CD4-positive, alpha-beta T cell treated with Interleukin-2 at 100 ng/mL for 4 hours (primary cell): ENCODE measurements at regions not wholly inside any gene's neighbourhood (a gene's known extent, or its start where the extent isn't known, plus 50 kb on each side); places are given as distances from the start of the nearest gene placed in this dataset.

Experiments used
- DNase-seq: peaks from one replicate; pipeline ENCODE4 v3.0.0-alpha.2; 2020; ENCODE audit warnings: low spot score

- DNase-seq: no peak
These were observed 126.8 kb upstream of the MED13L start for GRCh38 chr12:116404247-116404646.

GRCh38 chr12:116404913-116405611, 127.6 kb upstream of the MED13L start:
- DNase-seq: no peak

GRCh38 chr12:116406529-116406928, 129.0 kb upstream of the MED13L start:
- DNase-seq: no peak

DNA sequence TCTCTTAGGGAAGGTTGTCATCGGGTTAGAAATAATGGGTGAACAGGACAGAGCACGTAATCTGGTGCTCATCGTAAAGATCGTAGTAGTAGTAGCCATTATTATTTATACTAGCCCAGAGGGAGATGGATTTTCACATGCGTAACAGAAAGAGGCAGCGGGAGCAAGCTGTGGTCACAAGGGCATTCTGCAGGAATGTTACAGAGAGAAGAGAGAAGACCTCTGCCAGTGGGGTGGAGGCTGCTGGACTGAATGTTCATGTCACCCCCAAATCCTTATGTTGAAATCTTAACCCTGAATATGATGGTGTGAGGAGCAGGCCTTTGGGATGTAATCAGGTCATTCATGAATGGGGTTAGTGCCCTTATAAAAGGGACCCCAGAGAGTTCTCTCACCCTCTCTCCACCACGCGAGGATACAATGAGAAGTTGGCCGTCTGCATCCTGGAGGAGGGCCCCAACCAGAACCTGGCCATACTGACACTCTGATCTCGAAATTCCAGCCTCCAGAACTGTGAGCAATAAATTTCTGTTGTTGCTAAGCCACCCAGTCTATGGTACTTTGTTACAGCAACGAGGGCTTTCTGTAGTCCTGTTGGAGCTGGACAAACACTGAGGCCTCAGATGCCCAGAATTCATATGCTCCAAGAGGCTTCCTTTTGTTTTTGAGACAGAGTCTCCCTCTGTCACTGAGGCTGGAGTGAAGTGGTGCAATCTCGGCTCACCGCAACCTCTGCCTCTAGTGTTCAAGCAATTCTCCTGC, 131.2 kb upstream of the MED13L start:
- no peak for DNase-seq

DNA sequence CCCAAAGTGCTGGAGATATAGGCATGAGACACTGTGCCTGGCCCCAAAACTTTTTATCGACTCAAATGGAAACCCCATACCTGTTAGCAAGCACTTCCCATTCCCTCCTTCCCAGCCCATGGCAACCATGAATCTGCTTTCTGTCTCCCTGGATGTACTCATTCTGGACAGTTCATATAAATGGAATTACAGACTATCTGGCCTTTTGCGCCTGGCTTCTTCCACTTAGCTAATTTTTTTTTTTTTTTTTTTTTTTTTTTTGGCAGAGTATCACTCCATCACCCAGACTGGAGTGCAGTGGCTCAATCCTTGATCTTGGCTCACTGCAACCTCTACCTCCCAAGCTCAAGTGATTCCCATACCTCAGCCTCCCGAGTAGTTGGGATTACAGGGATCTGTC, 134.5 kb upstream of the MED13L start:
- DNase-seq: no peak

- DNase-seq: no peak
These were observed 137.4 kb upstream of the MED13L start for GRCh38 chr12:116414891-116415290.

DNA sequence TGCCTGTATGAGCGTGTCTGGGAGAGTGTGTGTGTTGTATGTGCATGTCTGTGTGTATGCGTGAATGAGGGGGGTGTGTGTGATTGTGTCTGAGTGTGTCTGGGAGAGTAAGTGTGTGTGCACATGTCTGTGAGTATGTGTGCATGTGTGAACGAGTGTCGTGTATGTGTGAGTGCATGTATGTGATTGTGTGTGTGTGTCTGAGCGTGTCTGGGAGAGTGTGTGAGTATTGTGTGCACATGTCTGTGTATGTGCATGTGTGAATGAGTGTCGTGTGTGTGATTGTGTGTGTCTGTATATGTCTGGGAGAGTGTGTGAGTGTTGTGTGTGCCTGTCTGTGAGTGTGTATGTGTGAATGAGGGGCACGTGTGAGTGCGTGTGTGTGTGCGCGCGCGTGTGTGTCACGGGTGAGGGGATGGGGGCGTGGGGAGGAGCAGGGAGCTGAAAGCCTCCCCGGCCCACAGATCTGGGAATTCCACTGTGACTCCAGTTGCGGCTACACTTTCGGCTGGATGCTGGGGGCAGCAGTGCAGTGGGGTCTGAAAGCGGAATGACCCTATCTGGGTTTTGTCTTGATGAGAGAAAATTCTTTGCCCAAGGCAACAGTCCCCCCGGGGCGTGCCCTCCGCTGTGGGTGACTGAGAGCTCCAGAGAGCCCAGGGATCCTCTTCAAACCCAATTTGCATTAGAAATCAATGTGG, 138.1 kb upstream of the MED13L start:
- DNase-seq: no peak

DNA sequence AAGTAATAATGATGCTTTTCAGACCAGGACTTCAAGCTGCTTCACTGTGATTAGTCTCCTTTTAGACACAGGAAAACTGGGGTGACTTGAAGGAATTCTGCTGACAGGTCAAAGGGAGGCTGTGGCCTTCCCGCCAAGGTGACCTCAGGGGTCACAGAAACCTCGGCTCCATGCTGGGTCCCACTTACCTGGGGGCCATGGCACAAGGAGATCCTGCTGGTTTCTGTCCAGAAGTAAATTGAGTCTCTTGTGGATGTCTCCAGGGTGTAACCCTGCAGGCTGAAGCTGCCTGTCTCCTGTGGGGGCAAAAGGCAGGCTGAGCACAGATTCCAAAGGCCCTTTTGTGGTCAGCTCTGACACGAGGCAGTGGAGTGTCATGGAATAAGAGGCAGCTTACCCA, 138.7 kb upstream of the MED13L start:
- no peak for DNase-seq

- no peak for DNase-seq
These were observed 140.6 kb upstream of the MAP1LC3B2 start for GRCh38 chr12:116418551-116418950.

- DNase-seq: no peak
These were observed 138.8 kb upstream of the MAP1LC3B2 start for GRCh38 chr12:116420227-116420880.

- DNase-seq: no peak
These were observed 137.2 kb upstream of the MAP1LC3B2 start for GRCh38 chr12:116421785-116422538.

- DNase-seq: no peak
These were observed 136.1 kb upstream of the MAP1LC3B2 start for GRCh38 chr12:116423094-116423493.

- no peak for DNase-seq
These were observed 133.7 kb upstream of the MAP1LC3B2 start for GRCh38 chr12:116425256-116426193.

DNA sequence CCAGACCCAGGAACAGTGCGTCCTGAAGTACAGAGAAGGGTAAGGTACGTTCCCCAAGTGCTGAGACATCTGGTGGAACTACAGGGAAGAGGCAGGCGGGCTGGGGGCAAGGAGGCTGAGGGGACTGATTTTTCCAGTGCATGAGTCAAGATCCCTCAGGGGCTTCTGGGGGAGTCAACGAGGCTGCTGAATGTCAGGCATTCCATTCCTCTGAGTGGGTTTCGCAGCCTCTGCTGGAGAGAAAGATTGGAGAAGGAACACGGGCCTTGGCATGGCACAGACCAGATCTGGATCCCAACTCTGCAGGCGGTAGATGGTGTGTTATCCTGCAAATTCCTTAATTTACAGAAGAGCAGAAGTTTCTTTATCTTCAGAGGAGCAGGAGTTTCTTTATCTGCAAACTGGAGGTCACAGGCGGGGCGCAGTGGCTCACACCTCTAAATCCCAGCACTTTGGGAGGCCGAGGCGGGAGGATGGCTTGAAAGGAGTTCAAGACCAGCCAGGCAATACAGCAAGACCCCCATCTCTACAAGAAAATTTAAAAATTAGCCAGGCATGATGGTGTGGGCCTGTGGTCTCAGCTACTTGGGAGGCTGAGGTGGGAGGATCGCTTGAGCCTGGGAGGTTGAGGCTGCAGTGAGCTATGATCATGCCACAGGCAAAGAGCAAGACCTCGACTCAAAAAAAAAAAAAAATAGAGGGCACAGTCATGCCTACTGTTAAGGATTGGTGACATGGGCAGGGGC, 132.6 kb upstream of the MAP1LC3B2 start:
- no peak for DNase-seq

- DNase-seq: no peak
These were observed 131.8 kb upstream of the MAP1LC3B2 start for GRCh38 chr12:116427200-116427930.

GRCh38 chr12:116429826-116430360, 129.3 kb upstream of the MAP1LC3B2 start:
- no peak for DNase-seq

DNA sequence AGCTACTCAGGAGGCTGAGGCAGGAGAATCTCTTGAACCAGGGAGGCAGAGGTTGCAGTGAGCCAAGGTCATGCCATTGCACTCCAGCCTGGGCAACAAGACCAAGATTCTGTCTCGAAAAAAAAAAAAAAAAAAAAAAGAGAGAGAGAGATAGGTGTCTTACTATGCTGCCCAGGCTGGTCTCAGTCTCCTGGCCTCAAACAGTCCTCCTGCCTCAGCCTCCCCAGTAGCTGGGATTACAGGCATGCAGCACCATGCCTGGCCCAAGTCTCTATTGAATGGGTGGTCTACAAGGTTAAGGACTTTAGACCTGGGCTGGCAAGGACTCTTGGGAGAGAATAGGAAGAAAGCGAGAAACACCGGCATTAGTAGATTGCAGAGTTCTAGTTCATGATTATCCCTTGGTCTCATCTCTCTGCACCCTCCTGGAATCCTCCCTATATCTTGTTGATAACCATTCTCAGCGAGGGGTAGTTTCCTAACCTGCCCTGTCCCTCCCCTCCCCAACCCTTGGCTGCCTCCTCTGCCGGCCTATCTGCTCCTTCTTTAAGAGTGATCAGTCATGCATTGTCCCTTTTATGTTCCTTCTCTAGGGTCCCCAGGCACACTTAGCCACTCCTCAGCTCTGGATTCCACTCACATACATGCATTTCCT, 128.1 kb upstream of the MAP1LC3B2 start:
- no peak for DNase-seq

DNA sequence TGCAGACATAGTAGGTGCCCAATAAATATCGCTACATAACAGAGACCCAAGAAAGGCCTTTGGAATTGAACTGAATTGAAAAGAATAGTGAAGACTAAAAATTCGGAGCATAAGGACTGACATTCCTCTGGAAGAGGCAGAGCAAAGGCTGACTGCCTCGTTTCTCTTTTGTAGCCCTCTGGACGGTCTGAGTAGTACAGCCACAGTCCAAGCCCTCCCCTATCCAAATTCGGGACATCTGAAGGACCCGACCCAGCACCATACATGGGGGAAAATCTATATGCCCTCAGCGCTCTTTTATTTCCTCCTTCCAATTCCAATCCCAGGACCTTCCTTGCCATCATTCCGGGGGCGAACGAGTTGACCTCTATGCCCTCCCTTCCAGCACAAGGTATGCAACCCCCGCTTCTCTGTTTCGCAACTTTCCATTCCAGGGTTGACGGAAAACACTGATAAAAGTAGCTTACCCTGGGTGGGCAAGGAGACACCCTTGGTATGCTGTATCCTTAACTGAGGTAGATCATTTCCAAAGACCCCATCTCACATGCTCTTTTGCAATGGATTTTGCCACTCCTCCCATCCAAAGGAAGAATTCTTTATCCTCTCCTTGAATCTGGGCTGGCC, 127.4 kb upstream of the MAP1LC3B2 start:
- DNase-seq: no peak
